Karpas-422 (cell line): ENCODE measurements at regions not wholly inside any gene's neighbourhood (a gene's known extent, or its start where the extent isn't known, plus 50 kb on each side); places are given as distances from the start of the nearest gene placed in this dataset.
"Not testable (repeated sequence)": the region's sequence is repeated elsewhere in the genome, so short reads cannot be mapped to it uniquely, and the experiment has no call there.

ENCODE experiments used
- DNase-seq: peaks from one replicate; pipeline ENCODE4 v3.0.0-alpha.2; 2015
- H2AFZ ChIP-seq: fragments of 200-600 bp; sonication (generic); 2 replicates; pipeline ENCODE4 v1.6.1; 2014; ENCODE audit warnings: antibody characterized with exemption, low read length, mixed read lengths
- H3K27ac ChIP-seq: fragments of 200-600 bp; sonication (generic); 2 replicates; pipeline ENCODE4 v1.5.1; 2014; ENCODE audit warnings: mild to moderate bottlenecking, low read length, moderate library complexity
- H3K27me3 ChIP-seq: fragments of 200-600 bp; sonication (generic); 2 replicates; pipeline ENCODE4 v1.6.1; 2014; ENCODE audit warnings: low read length, mixed read lengths
- H3K36me3 ChIP-seq: fragments of 200-600 bp; sonication (generic); 2 replicates; pipeline ENCODE4 v1.6.1; 2014; ENCODE audit warnings: low read length, mixed read lengths; ENCODE audit not compliant: insufficient read depth
- H3K4me1 ChIP-seq: fragments of 200-600 bp; sonication (generic); 2 replicates; pipeline ENCODE4 v1.6.1; 2014; ENCODE audit warnings: mild to moderate bottlenecking, low read length, mixed read lengths
- H3K4me2 ChIP-seq: fragments of 200-600 bp; sonication (generic); 2 replicates; pipeline ENCODE4 v1.6.1; 2014; ENCODE audit warnings: low read length, low read depth, mild to moderate bottlenecking; ENCODE audit not compliant: poor library complexity, severe bottlenecking
- H3K4me3 ChIP-seq: fragments of 200-600 bp; sonication (generic); 2 replicates; pipeline ENCODE4 v1.5.1; 2014; ENCODE audit warnings: mild to moderate bottlenecking, antibody characterized with exemption, low read length, mixed read lengths
- H3K79me2 ChIP-seq: fragments of 200-600 bp; sonication (generic); 2 replicates; pipeline ENCODE4 v1.6.1; 2014; ENCODE audit warnings: mild to moderate bottlenecking, low read length, mixed read lengths
- H3K9ac ChIP-seq: fragments of 200-600 bp; sonication (generic); 2 replicates; pipeline ENCODE4 v1.6.0; 2014; ENCODE audit warnings: low read length
- H3K9me2 ChIP-seq: fragments of 200-600 bp; sonication (generic), shearing (Covaris generic); replicated peaks from 2 replicates; pipeline ENCODE4 v1.6.0; 2014; ENCODE audit warnings: mild to moderate bottlenecking, low read length, moderate library complexity; ENCODE audit not compliant: insufficient read depth
- H3K9me3 ChIP-seq: fragments of 300-700, 200-600 bp; sonication (generic); 2 replicates; pipeline ENCODE4 v1.6.1; 2014; ENCODE audit warnings: low read length, mixed read lengths
- H4K20me1 ChIP-seq: fragments of 200-600 bp; sonication (generic); 2 replicates; pipeline ENCODE4 v1.6.1; 2014; ENCODE audit warnings: mild to moderate bottlenecking, antibody characterized with exemption, low read length, low read depth; ENCODE audit not compliant: insufficient read depth

DNA sequence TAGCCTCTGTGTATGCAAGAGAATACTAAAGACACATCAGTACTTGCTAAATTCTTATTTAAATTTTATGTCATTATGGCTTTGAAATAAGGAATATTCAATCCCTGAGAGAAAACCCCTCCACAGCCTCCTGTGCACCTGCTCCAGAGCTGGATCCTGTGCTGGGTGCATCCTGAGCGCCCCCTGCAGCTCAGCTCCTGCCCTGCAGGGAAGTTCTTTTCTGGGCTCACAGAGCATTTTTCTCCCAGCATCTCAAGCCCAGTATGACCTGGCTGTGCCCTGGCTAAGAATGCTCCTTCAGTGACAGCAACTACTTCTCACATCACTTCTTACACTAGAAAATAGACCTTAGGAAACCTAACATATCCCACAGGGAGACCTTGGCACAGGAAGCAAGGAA is 1211.7 kb downstream of the TMEM121 start:
- Histone ChIP-seq H3K9me3 (no peaks in the 10 kb centered on the region), H3K9me2 (no peaks in the 10 kb centered on the region), H3K79me2 (no peaks in the 10 kb centered on the region), H3K27me3 (no peaks in the 10 kb centered on the region), H3K27ac (no peak overlapping the region), H3K36me3 (no peaks in the 10 kb centered on the region), H3K4me3 (no peak overlapping the region), H3K4me1 (no peaks in the 10 kb centered on the region), H4K20me1 (no peaks in the 10 kb centered on the region), H3K9ac (no peak overlapping the region), H2AFZ (no peak overlapping the region), H3K4me2 (no peak overlapping the region)
- DNase-seq = no peak

DNA sequence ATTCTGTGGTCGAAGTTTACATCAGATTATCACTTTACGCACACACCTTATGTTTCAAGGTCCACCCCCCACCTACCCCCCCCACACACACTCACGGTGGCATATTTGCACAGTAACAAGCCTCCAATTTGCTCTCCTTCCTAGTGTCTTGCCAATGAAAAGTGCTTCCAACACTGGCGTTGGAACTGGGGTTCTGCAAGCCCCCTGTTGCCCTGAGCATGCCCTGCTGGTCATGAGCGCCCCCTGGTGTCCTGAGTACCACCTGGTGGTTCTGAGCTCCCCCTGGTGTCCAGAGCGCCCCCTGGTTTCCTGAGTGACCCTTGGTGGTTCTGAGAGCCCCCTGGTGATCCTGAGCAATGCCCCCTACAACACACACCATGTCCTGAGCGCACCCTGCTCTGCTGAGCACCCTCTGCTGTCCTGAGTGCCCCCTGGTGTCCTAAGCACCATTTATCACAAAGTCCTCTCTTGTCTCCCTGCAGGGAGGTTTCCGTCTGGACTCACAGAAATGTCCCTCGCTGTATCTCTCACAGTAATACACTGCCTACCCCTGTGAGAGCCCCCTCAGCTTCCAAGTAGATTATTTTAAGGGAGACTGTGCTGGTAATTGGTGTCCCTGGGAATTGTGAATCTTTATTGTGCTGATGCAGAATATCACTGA is 1212.3 kb downstream of the TMEM121 start:
- H3K4me1 ChIP-seq, H2AFZ ChIP-seq, H3K36me3 ChIP-seq, H3K27ac ChIP-seq, H3K9me2 ChIP-seq, H4K20me1 ChIP-seq, H3K9ac ChIP-seq, H3K9me3 ChIP-seq, DNase-seq, H3K4me2 ChIP-seq, H3K4me3 ChIP-seq, H3K79me2 ChIP-seq, H3K27me3 ChIP-seq: not testable (repeated sequence)

DNA sequence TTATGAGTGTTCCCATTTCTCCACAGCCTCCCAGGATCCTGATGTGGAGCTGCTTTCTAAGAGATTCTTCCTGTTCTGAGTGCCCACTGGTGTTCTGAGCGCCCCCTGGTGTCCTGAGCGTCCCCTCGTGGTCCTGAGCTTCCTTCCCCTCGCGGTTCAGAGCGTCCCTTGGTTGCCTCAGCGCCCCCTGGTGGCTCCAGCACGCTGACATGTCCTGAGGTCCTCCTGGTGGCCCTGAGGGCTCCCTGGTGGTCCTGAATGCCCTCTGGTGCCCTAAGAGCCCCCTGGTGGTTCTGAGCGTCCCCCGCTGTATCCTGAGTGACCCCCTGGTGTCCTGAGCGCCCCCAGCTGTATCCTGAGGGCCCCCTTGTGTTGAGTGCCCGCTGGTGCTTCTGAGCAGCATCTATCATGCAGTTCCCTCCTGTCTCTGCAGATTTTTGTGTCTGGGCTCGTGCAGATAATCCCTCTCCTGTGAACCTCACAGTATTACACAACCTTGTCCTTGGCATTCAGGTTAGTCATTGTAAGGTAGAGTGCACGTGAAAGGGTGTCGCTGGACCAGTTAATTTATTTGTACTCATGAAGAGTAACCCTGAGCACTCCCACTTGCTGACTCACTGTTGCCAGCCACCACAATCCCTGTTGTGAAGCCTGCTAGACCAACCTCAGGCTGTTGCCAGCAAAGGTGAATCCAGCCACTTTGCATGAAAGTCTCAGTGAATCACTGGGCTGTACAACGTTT is 1214.9 kb downstream of the TMEM121 start:
- H3K9me2 ChIP-seq, H3K4me2 ChIP-seq, H3K9me3 ChIP-seq, H2AFZ ChIP-seq, H3K79me2 ChIP-seq, H3K27ac ChIP-seq, H3K36me3 ChIP-seq, H3K4me3 ChIP-seq, H3K27me3 ChIP-seq, H3K9ac ChIP-seq, H4K20me1 ChIP-seq, H3K4me1 ChIP-seq: not testable (repeated sequence)
- peak; percentile 49 for DNase-seq

DNA sequence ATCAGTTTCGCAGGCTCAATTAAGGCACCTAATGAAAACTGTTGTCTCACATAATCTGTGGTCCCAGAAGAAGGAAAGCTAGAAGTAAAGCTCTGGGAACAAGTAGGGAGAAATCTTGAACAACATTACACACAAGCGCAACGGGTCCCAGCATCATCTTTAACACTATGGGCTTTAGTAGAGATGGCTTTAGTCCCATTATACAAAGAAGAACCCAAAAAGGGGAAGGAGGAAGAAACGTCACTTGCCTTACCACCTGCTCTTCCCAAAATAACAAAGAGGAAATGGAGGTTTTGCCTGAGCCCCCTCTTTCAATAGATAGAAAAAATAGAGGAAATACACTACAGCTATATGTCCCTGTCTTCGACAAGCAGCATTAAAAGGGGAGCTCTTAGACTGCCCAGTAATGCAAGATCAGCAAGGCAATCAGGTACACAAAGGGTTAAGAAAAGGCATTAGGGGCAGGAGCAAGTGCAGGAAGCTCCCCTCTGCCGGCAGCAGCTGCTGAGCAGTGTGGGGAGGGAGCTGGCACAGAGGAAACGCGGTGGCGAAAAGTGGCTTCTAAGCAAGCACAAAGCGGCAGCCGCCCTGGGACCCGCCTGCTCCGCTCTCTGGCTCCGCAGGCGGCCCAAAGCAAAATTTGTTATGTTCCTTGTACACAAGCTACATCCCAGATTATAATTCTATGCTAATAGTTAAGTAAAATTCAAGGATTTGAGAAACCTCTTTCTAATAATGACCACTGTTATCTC is 1218.8 kb downstream of the TMEM121 start:
- Histone ChIP-seq H3K4me2 (peak overlapping the region; percentile 56), H3K9ac (peak overlapping the region; percentile 55), H3K27ac (peak overlapping the region; percentile 88), H3K4me3 (peak overlapping the region; percentile 46; the same call in 1 of the 2 replicates)
- not testable (repeated sequence) for H3K36me3 ChIP-seq, H2AFZ ChIP-seq, H3K4me1 ChIP-seq, H3K9me2 ChIP-seq, H3K9me3 ChIP-seq, H4K20me1 ChIP-seq, H3K79me2 ChIP-seq, H3K27me3 ChIP-seq
- peak; percentile 70 for DNase-seq

DNA sequence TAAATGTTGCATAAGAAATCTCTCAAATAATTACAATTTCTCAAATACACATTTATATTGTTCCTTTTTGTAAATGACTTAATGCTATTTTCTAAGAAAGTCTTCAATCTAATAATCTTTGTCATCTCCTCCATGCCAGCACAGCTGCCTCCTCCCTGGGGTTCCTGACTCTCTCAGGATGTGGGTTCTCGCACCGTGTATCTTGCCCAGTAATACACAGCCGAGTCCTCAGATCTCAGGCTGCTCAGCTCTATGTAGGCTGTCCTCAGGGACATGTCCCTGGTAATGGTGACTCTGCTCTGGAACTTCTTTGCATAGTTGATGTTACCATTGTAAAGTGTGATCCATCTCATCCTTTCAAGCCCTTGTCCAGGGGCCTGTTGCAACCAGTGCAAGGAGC is 1223.7 kb downstream of the TMEM121 start:
- not testable (repeated sequence) for H3K79me2 ChIP-seq, H3K9me2 ChIP-seq, H3K9ac ChIP-seq, H3K4me3 ChIP-seq, H3K4me1 ChIP-seq, H3K9me3 ChIP-seq, H2AFZ ChIP-seq, H3K27ac ChIP-seq, DNase-seq, H3K4me2 ChIP-seq, H3K36me3 ChIP-seq, H4K20me1 ChIP-seq, H3K27me3 ChIP-seq

DNA sequence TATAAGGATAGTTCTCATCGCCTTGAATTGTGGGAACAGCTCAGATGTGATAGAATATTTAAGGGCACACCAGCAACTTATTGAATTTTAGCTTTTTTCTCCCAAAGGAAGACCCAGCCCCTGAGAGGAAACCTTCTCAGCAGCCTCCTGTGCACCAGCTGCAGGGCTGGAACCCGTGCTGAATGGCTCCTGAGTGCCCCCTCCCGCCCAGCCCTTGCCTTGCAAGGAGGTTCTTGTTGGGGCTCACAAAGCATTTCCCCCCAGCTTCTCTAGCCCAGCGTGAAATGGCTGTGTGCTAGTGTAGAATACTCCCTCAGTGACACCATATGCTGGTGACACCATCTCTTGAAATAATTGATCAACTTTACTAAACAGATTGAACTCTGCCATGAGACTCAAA is 1227.4 kb downstream of the TMEM121 start:
- not testable (repeated sequence) for H3K79me2 ChIP-seq, H3K36me3 ChIP-seq, H4K20me1 ChIP-seq, DNase-seq, H3K4me3 ChIP-seq, H3K9me3 ChIP-seq, H3K27ac ChIP-seq, H3K9me2 ChIP-seq, H3K27me3 ChIP-seq, H3K9ac ChIP-seq, H3K4me1 ChIP-seq, H2AFZ ChIP-seq, H3K4me2 ChIP-seq

DNA sequence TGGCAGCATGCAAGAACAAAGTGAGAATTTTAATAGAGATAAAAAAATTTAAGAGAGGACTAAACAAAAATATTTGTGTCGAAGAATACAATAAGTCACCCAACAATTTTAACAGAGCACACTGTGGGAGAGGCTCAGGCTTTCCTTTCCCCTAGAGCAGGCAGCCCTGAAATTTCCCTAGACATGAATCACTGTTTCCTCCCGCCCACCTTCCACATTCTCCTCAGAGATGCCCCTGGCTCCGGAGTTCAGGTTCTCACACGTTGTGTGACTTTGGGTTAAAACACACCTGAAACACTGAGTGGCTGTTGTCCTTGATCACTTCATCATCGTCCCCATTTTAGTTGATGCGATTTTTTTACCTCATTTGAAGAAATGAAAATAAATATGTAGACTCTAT is 1231.1 kb downstream of the TMEM121 start:
- not testable (repeated sequence) for H3K79me2 ChIP-seq, H2AFZ ChIP-seq, H3K36me3 ChIP-seq, H3K27ac ChIP-seq, H3K9me2 ChIP-seq, H3K27me3 ChIP-seq, H3K9ac ChIP-seq, H3K9me3 ChIP-seq, H3K4me1 ChIP-seq, H3K4me2 ChIP-seq, H4K20me1 ChIP-seq, H3K4me3 ChIP-seq, DNase-seq

DNA sequence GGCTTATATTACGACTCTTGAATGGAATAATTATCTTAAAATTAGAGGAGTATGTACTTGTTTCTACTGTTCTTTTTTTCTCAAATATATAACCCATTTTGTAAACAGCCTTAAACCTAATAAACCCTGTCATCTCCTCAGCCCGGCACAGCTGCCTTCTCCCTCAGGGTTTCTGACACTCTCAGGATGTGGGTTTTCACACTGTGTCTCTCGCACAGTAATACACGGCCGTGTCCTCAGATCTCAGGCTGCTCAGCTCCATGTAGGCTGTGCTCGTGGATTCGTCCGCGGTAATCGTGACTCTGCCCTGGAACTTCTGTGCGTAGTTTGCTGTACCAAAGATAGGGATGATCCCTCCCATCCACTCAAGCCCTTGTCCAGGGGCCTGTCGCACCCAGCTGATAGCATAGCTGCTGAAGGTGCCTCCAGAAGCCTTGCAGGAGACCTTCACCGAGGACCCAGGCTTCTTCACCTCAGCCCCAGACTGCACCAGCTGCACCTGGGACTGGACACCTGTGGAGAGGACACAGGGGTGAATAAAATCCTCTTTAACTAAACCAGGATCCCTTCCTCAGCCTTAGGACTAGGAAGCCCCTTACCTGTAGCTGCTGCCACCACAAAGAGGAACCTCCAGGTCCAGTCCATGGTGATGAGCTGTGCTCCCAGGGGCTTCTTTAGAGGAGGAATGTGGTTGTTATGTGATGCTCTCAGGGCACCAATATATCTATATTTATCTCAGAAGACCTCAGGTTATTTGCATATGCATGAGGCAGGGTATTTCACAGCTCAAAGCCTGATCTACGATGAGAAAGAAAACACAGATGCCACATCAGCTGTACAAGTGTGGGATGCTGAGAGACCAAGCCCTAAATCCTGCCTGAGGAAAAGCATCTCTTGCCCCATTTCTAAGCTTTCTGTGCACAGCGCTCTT is 1235.8 kb downstream of the TMEM121 start:
- H3K4me3 ChIP-seq, H3K27me3 ChIP-seq, H3K4me2 ChIP-seq, H3K27ac ChIP-seq, H3K79me2 ChIP-seq, H3K9me2 ChIP-seq, H3K9ac ChIP-seq, H3K4me1 ChIP-seq, H2AFZ ChIP-seq, H4K20me1 ChIP-seq, DNase-seq, H3K9me3 ChIP-seq, H3K36me3 ChIP-seq: not testable (repeated sequence)
